HEK293 (cell line): ENCODE measurements at regions not wholly inside any gene's neighbourhood (a gene's known extent, or its start where the extent isn't known, plus 50 kb on each side); places are given as distances from the start of the nearest gene placed in this dataset.

Experiments
- CTCF ChIA-PET: fragments of 350-600 bp; formaldehyde crosslinking; extraction: SDS; loops from one replicate; lab custom pipeline; 2021; ENCODE audit warnings: antibody characterized with exemption; lab: Yijun Ruan, JAX
- POLR2A ChIA-PET: fragments of 300-600 bp; formaldehyde crosslinking; extraction: SDS; loops from one replicate; lab custom pipeline; 2020; ENCODE audit warnings: antibody characterized with exemption, inconsistent platforms; lab: Yijun Ruan, JAX
- H3K27ac ChIP-seq: fragments of 200-500 bp; sonication (Bioruptor generic); 2 replicates; pipeline ENCODE4 v1.5.1; 2014; ENCODE audit warnings: low read depth, low read length, control low read depth, inconsistent platforms; ENCODE audit errors: extremely low read depth
- H3K36me3 ChIP-seq, 2 experiments: fragments of 200-500 bp in 1 of 2; sonication (Bioruptor generic) in 1 of 2; 1 replicate in 1 of 2; 2 replicates in 1 of 2; pipeline ENCODE4 v1.5.1; 2014 to 2017; ENCODE audit warnings: inconsistent platforms in 2 of 2, low read length in 2 of 2; ENCODE audit not compliant: control insufficient read depth in 2 of 2, insufficient read depth in 1 of 2
- H3K4me1 ChIP-seq: fragments of 200-500 bp; sonication (Bioruptor generic); 2 replicates; pipeline ENCODE4 v1.5.1; 2014; ENCODE audit warnings: mild to moderate bottlenecking, low read length, inconsistent platforms; ENCODE audit not compliant: control insufficient read depth, insufficient read depth
- H3K4me3 ChIP-seq: 2 replicates; pipeline ENCODE4 v1.5.1; 2011; ENCODE audit warnings: low read depth, mild to moderate bottlenecking, control low read depth, low read length, moderate library complexity
- H3K9me3 ChIP-seq: fragments of 200-500 bp; sonication (Bioruptor generic); 2 replicates; pipeline ENCODE4 v1.5.1; 2014; ENCODE audit warnings: low read depth, low read length, inconsistent platforms; ENCODE audit not compliant: control insufficient read depth, insufficient read depth
- BCL11B ChIP-seq: fragments of 450-650 bp; formaldehyde crosslinking; IDR thresholded peaks from 2 replicates; pipeline ENCODE4 v1.5.1; 2016; ENCODE audit warnings: low read depth, missing biosample characterization, missing genetic modification characterization
- GLI4 ChIP-seq: fragments of 450-650 bp; formaldehyde crosslinking; IDR thresholded peaks from 2 replicates; pipeline ENCODE4 v1.5.1; 2016; ENCODE audit warnings: missing biosample characterization, missing genetic modification characterization
- HOXA7 ChIP-seq: sonication (generic); formaldehyde crosslinking; IDR thresholded peaks from 2 replicates; pipeline ENCODE4 v1.8.1; 2022; ENCODE audit warnings: missing genetic modification reagents, borderline replicate concordance
- KLF1 ChIP-seq: fragments of 450-650 bp; formaldehyde crosslinking; IDR thresholded peaks from 2 replicates; pipeline ENCODE4 v1.5.1; 2016; ENCODE audit warnings: missing biosample characterization, missing genetic modification characterization
- PRDM4 ChIP-seq: fragments of 450-650 bp; formaldehyde crosslinking; IDR thresholded peaks from 2 replicates; pipeline ENCODE4 v1.5.1; 2017; ENCODE audit warnings: missing biosample characterization, missing genetic modification characterization
- RBAK ChIP-seq: fragments of 450-650 bp; formaldehyde crosslinking; IDR thresholded peaks from 2 replicates; pipeline ENCODE4 v1.5.1; 2016; ENCODE audit warnings: missing biosample characterization, missing genetic modification characterization
- REST ChIP-seq: fragments of 450-650 bp; formaldehyde crosslinking; IDR thresholded peaks from 2 replicates; pipeline ENCODE4 v1.5.1; 2016; ENCODE audit warnings: missing biosample characterization, missing genetic modification characterization
- ZBTB10 ChIP-seq: fragments of 450-650 bp; formaldehyde crosslinking; IDR thresholded peaks from 2 replicates; pipeline ENCODE4 v1.5.1; 2016; ENCODE audit warnings: missing biosample characterization, missing genetic modification characterization
- ZFP37 ChIP-seq: fragments of 450-650 bp; formaldehyde crosslinking; IDR thresholded peaks from 2 replicates; pipeline ENCODE4 v1.5.1; 2016; ENCODE audit warnings: missing biosample characterization, missing genetic modification characterization
- ZNF221 ChIP-seq: fragments of 450-650 bp; formaldehyde crosslinking; IDR thresholded peaks from 2 replicates; pipeline ENCODE4 v1.5.1; 2017; ENCODE audit warnings: missing biosample characterization, missing genetic modification characterization, borderline replicate concordance
- ZNF311 ChIP-seq: fragments of 450-650 bp; formaldehyde crosslinking; IDR thresholded peaks from 2 replicates; pipeline ENCODE4 v1.5.1; 2017; ENCODE audit warnings: missing biosample characterization, missing genetic modification characterization, borderline replicate concordance
- ZNF350 ChIP-seq: fragments of 450-650 bp; formaldehyde crosslinking; IDR thresholded peaks from 2 replicates; pipeline ENCODE4 v1.5.0; 2017; ENCODE audit warnings: missing biosample characterization, mild to moderate bottlenecking, missing genetic modification characterization
- ZNF37A ChIP-seq: fragments of 450-650 bp; IDR thresholded peaks from 2 replicates; pipeline ENCODE4 v1.5.1; 2018; ENCODE audit warnings: missing biosample characterization, missing genetic modification characterization
- ZNF473 ChIP-seq: fragments of 450-650 bp; formaldehyde crosslinking; IDR thresholded peaks from 2 replicates; pipeline ENCODE4 v1.5.1; 2017; ENCODE audit warnings: missing biosample characterization, missing genetic modification characterization
- ZSCAN18 ChIP-seq: fragments of 450-650 bp; formaldehyde crosslinking; IDR thresholded peaks from 2 replicates; pipeline ENCODE4 v1.5.1; 2016; ENCODE audit warnings: missing biosample characterization, missing genetic modification characterization
- TF ChIP-seq, protein P1 (sequence below): fragments of 450-650 bp; formaldehyde crosslinking; IDR thresholded peaks from 2 replicates; pipeline ENCODE4 v1.5.1; 2016; ENCODE audit warnings: missing biosample characterization, missing genetic modification characterization, borderline replicate concordance

- Histone ChIP-seq H3K9me3 (peaks cover 4% of the 10 kb centered on the region; the same call in 1 of the 2 replicates), H3K27ac (no peak overlapping the region), H3K4me3 (no peak overlapping the region), H3K4me1 (no peaks in the 10 kb centered on the region), H3K36me3 (no peaks in the 10 kb centered on the region)
- ChIA-PET POLR2A (no interaction called here), CTCF (interaction anchor here (0.6 kb wide), 1 partner anchor 108 kb away, joined by 3 read pairs; no protein-coding TSS in a partner anchor)
- TF ChIP-seq REST, result no peak
- TF ChIP-seq, protein P1, sequence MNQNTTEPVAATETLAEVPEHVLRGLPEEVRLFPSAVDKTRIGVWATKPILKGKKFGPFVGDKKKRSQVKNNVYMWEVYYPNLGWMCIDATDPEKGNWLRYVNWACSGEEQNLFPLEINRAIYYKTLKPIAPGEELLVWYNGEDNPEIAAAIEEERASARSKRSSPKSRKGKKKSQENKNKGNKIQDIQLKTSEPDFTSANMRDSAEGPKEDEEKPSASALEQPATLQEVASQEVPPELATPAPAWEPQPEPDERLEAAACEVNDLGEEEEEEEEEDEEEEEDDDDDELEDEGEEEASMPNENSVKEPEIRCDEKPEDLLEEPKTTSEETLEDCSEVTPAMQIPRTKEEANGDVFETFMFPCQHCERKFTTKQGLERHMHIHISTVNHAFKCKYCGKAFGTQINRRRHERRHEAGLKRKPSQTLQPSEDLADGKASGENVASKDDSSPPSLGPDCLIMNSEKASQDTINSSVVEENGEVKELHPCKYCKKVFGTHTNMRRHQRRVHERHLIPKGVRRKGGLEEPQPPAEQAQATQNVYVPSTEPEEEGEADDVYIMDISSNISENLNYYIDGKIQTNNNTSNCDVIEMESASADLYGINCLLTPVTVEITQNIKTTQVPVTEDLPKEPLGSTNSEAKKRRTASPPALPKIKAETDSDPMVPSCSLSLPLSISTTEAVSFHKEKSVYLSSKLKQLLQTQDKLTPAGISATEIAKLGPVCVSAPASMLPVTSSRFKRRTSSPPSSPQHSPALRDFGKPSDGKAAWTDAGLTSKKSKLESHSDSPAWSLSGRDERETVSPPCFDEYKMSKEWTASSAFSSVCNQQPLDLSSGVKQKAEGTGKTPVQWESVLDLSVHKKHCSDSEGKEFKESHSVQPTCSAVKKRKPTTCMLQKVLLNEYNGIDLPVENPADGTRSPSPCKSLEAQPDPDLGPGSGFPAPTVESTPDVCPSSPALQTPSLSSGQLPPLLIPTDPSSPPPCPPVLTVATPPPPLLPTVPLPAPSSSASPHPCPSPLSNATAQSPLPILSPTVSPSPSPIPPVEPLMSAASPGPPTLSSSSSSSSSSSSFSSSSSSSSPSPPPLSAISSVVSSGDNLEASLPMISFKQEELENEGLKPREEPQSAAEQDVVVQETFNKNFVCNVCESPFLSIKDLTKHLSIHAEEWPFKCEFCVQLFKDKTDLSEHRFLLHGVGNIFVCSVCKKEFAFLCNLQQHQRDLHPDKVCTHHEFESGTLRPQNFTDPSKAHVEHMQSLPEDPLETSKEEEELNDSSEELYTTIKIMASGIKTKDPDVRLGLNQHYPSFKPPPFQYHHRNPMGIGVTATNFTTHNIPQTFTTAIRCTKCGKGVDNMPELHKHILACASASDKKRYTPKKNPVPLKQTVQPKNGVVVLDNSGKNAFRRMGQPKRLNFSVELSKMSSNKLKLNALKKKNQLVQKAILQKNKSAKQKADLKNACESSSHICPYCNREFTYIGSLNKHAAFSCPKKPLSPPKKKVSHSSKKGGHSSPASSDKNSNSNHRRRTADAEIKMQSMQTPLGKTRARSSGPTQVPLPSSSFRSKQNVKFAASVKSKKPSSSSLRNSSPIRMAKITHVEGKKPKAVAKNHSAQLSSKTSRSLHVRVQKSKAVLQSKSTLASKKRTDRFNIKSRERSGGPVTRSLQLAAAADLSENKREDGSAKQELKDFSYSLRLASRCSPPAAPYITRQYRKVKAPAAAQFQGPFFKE (tag by site-specific recombination), result no peak
- no peak for TF ChIP-seq KLF1 (tag by site-specific recombination)
- no peak for TF ChIP-seq ZNF311
- no peak for TF ChIP-seq ZNF473
- no peak for TF ChIP-seq BCL11B (tag by site-specific recombination)
- no peak for TF ChIP-seq RBAK (tag by site-specific recombination)
- no peak for TF ChIP-seq ZNF37A (tag by site-specific recombination)
- no peak for TF ChIP-seq ZFP37 (tag by site-specific recombination)
- TF ChIP-seq PRDM4 (tag by site-specific recombination), result no peak
- no peak for TF ChIP-seq ZNF221
- TF ChIP-seq GLI4 (tag by site-specific recombination), result no peak
- TF ChIP-seq ZSCAN18 (tag by site-specific recombination), result no peak
- no peak for TF ChIP-seq ZNF350 (tag by site-specific recombination)
- TF ChIP-seq HOXA7, result no peak
- TF ChIP-seq ZBTB10, result no peak
Measured at GRCh38 chr3:10638466-10638865, 133.1 kb upstream of the ATP2B2 start.
